ENCODE measurements at regions not wholly inside any gene's neighbourhood (a gene's known extent, or its start where the extent isn't known, plus 50 kb on each side); places are given as distances from the start of the nearest gene placed in this dataset.

DNA sequence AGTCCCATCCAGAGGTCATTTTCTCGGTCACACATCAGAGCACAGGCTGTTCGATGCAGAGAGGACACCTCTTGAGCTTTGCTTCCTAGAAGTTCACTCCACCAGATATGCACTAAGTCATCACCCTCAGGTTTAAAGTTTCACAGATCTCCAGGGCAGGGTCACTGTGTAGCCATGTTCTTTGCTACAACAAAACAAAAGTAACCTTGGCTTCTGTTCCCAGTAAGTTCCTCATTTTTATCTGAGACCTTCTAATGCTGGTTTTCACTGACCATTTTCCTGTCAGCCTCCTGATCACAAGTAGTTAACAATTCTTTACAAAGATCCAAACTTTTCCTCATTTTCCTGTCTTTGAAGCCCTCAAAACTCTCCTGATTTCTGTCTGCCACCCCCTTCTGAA is 97.5 kb upstream of the CTSV start:
- TF ChIP-seq, protein P1, sequence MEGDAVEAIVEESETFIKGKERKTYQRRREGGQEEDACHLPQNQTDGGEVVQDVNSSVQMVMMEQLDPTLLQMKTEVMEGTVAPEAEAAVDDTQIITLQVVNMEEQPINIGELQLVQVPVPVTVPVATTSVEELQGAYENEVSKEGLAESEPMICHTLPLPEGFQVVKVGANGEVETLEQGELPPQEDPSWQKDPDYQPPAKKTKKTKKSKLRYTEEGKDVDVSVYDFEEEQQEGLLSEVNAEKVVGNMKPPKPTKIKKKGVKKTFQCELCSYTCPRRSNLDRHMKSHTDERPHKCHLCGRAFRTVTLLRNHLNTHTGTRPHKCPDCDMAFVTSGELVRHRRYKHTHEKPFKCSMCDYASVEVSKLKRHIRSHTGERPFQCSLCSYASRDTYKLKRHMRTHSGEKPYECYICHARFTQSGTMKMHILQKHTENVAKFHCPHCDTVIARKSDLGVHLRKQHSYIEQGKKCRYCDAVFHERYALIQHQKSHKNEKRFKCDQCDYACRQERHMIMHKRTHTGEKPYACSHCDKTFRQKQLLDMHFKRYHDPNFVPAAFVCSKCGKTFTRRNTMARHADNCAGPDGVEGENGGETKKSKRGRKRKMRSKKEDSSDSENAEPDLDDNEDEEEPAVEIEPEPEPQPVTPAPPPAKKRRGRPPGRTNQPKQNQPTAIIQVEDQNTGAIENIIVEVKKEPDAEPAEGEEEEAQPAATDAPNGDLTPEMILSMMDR (IDR thresholded peaks at IDR 0.05): no peak
- no peak for TF ChIP-seq POLR2A (IDR thresholded peaks at IDR 0.05)
